Fibroblast of lung (primary cell): ENCODE measurements at regions not wholly inside any gene's neighbourhood (a gene's known extent, or its start where the extent isn't known, plus 50 kb on each side); places are given as distances from the start of the nearest gene placed in this dataset.
A peak's percentile ranks its signal among the peaks of the same experiment; 100 is the strongest.

Source experiments
- DNase-seq, 2 donors: peaks; one replicate each; pipeline versions ENCODE4 v3.0.0 to v3.0.0-alpha.2; 2010; ENCODE audit warnings: low read depth in 2 of 2
- H2AFZ ChIP-seq: 2 replicates; pipeline ENCODE4 v1.5.1; 2012; ENCODE audit warnings: low read length, control low read depth, inconsistent platforms
- H3K27ac ChIP-seq: 2 replicates; pipeline ENCODE4 v1.5.1; 2011; ENCODE audit warnings: low read length, control low read depth; ENCODE audit not compliant: insufficient read depth
- H3K27me3 ChIP-seq: 2 replicates; pipeline ENCODE4 v1.5.1; 2011; ENCODE audit warnings: mild to moderate bottlenecking, low read length; ENCODE audit not compliant: control insufficient read depth, insufficient read depth
- H3K36me3 ChIP-seq: 2 replicates; pipeline ENCODE4 v1.5.1; 2011; ENCODE audit warnings: low read length; ENCODE audit not compliant: control insufficient read depth, insufficient read depth
- H3K4me1 ChIP-seq: 2 replicates; pipeline ENCODE4 v1.5.1; 2011; ENCODE audit warnings: low read length; ENCODE audit not compliant: control insufficient read depth, insufficient read depth; ENCODE audit errors: extremely low read depth
- H3K4me2 ChIP-seq: 2 replicates; pipeline ENCODE4 v1.5.1; 2011; ENCODE audit warnings: low read length, control low read depth; ENCODE audit not compliant: insufficient read depth; ENCODE audit errors: extremely low read depth
- H3K4me3 ChIP-seq, 4 experiments: fragments of 200-600 bp in 1 of 4; sonication (generic) in 1 of 4; replicated peaks in 1 of 4; 2 replicates each; pipeline ENCODE4 v1.5.1; 2011 to 2016; ENCODE audit warnings: low read length in 4 of 4, low read depth in 3 of 4, mild to moderate bottlenecking in 3 of 4, control low read depth in 2 of 4, inconsistent platforms in 1 of 4, mixed read lengths in 1 of 4; ENCODE audit not compliant: insufficient read depth in 1 of 4; ENCODE audit errors: control extremely low read depth in 1 of 4
- H3K79me2 ChIP-seq: 2 replicates; pipeline ENCODE4 v1.5.1; 2012; ENCODE audit warnings: mild to moderate bottlenecking, low read length, inconsistent platforms; ENCODE audit not compliant: control insufficient read depth, insufficient read depth
- H3K9ac ChIP-seq: 2 replicates; pipeline ENCODE4 v1.5.1; 2011; ENCODE audit warnings: mild to moderate bottlenecking, low read length, control low read depth; ENCODE audit not compliant: insufficient read depth
- H3K9me3 ChIP-seq: 2 replicates; pipeline ENCODE4 v1.5.1; 2012; ENCODE audit warnings: low read depth, low read length; ENCODE audit not compliant: control insufficient read depth, insufficient read depth
- H4K20me1 ChIP-seq: 2 replicates; pipeline ENCODE4 v1.5.1; 2011; ENCODE audit warnings: low read length; ENCODE audit not compliant: control insufficient read depth, insufficient read depth; ENCODE audit errors: extremely low read depth
- CTCF ChIP-seq, 2 donors: IDR thresholded peaks in 1 of 2; conservative IDR thresholded peaks in 1 of 2; 1 replicate in 1 of 2; 2 replicates in 1 of 2; pipeline ENCODE4 v1.5.1; 2011 to 2012; ENCODE audit warnings: low read length in 2 of 2, control low read depth in 1 of 2, inconsistent platforms in 1 of 2, low read depth in 1 of 2, mild to moderate bottlenecking in 1 of 2
- EZH2 ChIP-seq: IDR thresholded peaks from 2 replicates; pipeline ENCODE4 v1.5.1; 2012; ENCODE audit warnings: low read length, control low read depth, mild to moderate bottlenecking; ENCODE audit errors: missing control alignments

GRCh38 chr1:94325377-94326302, 88.3 kb upstream of the ARHGAP29 start:
- no peak overlapping the region for H3K4me3 ChIP-seq
- no peak overlapping the region for H2AFZ ChIP-seq
- H4K20me1 ChIP-seq = no peaks in the 10 kb centered on the region

GRCh38 chr1:94324178-94324544, 86.8 kb upstream of the ARHGAP29 start:
- peak overlapping the region; percentile 78 for H3K27ac ChIP-seq
- TF ChIP-seq CTCF (conservative IDR thresholded peaks at IDR 0.05 in 1 of 2, IDR thresholded peaks at IDR 0.05 in 1 of 2; ENCODE audit: low read depth in 1 of 2, low read length in 2 of 2) (no peak), EZH2 (no peak)
- no peaks in the 10 kb centered on the region for H3K36me3 ChIP-seq
- H3K79me2 ChIP-seq = no peaks in the 10 kb centered on the region
- H3K27me3 ChIP-seq = no peaks in the 10 kb centered on the region
- peak in 1 of 2 donors; percentile 43 for DNase-seq
- peaks cover 21% of the 10 kb centered on the region for H3K4me1 ChIP-seq
- H4K20me1 ChIP-seq = no peaks in the 10 kb centered on the region
- H3K9me3 ChIP-seq = no peaks in the 10 kb centered on the region
- H2AFZ ChIP-seq = no peak overlapping the region
- no peak overlapping the region for H3K9ac ChIP-seq
- H3K4me2 ChIP-seq = no peak overlapping the region
- H3K4me3 ChIP-seq = no peak overlapping the region

More at GRCh38 chr1:94325377-94326302, 88.3 kb upstream of the ARHGAP29 start:
- DNase-seq = peak; percentile 93 to 100
- H3K4me1 ChIP-seq = peaks cover 21% of the 10 kb centered on the region
- H3K9me3 ChIP-seq = no peaks in the 10 kb centered on the region
- H3K27ac ChIP-seq = peak overlapping the region; percentile 83
- H3K27me3 ChIP-seq = no peaks in the 10 kb centered on the region
- TF ChIP-seq CTCF (conservative IDR thresholded peaks at IDR 0.05 in 1 of 2, IDR thresholded peaks at IDR 0.05 in 1 of 2; ENCODE audit: low read depth in 1 of 2, low read length in 2 of 2) = no peak
- TF ChIP-seq EZH2 = no peak
- no peak overlapping the region for H3K9ac ChIP-seq
- no peaks in the 10 kb centered on the region for H3K79me2 ChIP-seq
- no peaks in the 10 kb centered on the region for H3K36me3 ChIP-seq
- H3K4me2 ChIP-seq = peak overlapping the region; percentile 75

GRCh38 chr1:94323311-94324177, 86.2 kb upstream of the ARHGAP29 start:
- Histone ChIP-seq H3K27me3 (no peaks in the 10 kb centered on the region), H3K36me3 (no peaks in the 10 kb centered on the region), H3K27ac (no peak overlapping the region), H3K4me1 (peaks cover 21% of the 10 kb centered on the region), H3K9me3 (no peaks in the 10 kb centered on the region), H3K4me2 (no peak overlapping the region), H4K20me1 (no peaks in the 10 kb centered on the region), H3K4me3 (no peak overlapping the region), H3K9ac (no peak overlapping the region), H2AFZ (no peak overlapping the region), H3K79me2 (no peaks in the 10 kb centered on the region)
- DNase-seq = peak in 1 of 2 donors; percentile 21
- no peak for TF ChIP-seq CTCF (conservative IDR thresholded peaks at IDR 0.05 in 1 of 2, IDR thresholded peaks at IDR 0.05 in 1 of 2; ENCODE audit: low read depth in 1 of 2, low read length in 2 of 2)
- TF ChIP-seq EZH2 = no peak
